ENCODE measurements at regions not wholly inside any gene's neighbourhood (a gene's known extent, or its start where the extent isn't known, plus 50 kb on each side); places are given as distances from the start of the nearest gene placed in this dataset.

GRCh38 chr6:71698702-71699101 is 187.6 kb upstream of the RIMS1 start:
- TF ChIP-seq, protein P1, sequence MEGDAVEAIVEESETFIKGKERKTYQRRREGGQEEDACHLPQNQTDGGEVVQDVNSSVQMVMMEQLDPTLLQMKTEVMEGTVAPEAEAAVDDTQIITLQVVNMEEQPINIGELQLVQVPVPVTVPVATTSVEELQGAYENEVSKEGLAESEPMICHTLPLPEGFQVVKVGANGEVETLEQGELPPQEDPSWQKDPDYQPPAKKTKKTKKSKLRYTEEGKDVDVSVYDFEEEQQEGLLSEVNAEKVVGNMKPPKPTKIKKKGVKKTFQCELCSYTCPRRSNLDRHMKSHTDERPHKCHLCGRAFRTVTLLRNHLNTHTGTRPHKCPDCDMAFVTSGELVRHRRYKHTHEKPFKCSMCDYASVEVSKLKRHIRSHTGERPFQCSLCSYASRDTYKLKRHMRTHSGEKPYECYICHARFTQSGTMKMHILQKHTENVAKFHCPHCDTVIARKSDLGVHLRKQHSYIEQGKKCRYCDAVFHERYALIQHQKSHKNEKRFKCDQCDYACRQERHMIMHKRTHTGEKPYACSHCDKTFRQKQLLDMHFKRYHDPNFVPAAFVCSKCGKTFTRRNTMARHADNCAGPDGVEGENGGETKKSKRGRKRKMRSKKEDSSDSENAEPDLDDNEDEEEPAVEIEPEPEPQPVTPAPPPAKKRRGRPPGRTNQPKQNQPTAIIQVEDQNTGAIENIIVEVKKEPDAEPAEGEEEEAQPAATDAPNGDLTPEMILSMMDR (conservative IDR thresholded peaks at IDR 0.05; ENCODE audit: low read length), result no peak
- TF ChIP-seq EZH2phosphoT487 (IDR thresholded peaks at IDR 0.05; ENCODE audit: borderline replicate concordance), result no peak
- Histone ChIP-seq H3K4me2 (ENCODE audit: low read depth, low read length, poor library complexity, severe bottlenecking) (no peak overlapping the region), H3K9ac (ENCODE audit: low read depth, low read length, poor library complexity, severe bottlenecking) (no peak overlapping the region), H3K9me2 (replicated peaks; ENCODE audit: low read depth, low read length) (no peaks in the 10 kb centered on the region), H3K27me3 (ENCODE audit: insufficient read depth, low read length, poor library complexity, severe bottlenecking) (no peaks in the 10 kb centered on the region), H4K20me1 (ENCODE audit: insufficient read depth, low read length, poor library complexity, severe bottlenecking) (no peaks in the 10 kb centered on the region), H3K9me3 (ENCODE audit: insufficient read depth, low read depth, low read length) (no peaks in the 10 kb centered on the region), H2AFZ (ENCODE audit: low read length) (no peak overlapping the region), H3K79me2 (ENCODE audit: insufficient read depth, low read length) (no peaks in the 10 kb centered on the region), H3K4me1 (ENCODE audit: insufficient read depth, low read length, poor library complexity, severe bottlenecking) (no peaks in the 10 kb centered on the region), H3F3A (ENCODE audit: low read depth) (no peaks in the 10 kb centered on the region), H3K36me3 (ENCODE audit: insufficient read depth, low read length) (no peaks in the 10 kb centered on the region), H3K4me3 (ENCODE audit: low read length, poor library complexity, severe bottlenecking) (no peak overlapping the region)

DNA sequence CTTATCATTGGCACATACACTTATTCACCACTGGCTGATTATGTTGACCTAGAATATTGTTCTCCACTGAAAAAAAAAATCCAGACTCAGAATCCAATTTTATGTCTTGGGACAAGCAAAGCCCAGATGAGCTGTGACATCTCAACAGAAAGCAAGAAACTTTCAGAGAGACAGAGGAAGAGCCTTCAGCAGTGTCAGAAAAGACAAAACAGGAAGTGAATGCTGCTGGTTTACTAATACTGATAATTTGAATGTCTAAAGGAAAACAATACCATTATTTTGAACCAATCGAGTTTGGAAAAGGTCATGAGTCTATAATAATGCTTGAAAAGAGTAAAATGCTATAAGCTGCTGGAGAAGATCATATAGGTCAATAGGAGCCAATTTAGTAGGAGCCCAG is 179.8 kb upstream of the RIMS1 start:
- Histone ChIP-seq H3K4me1 (ENCODE audit: insufficient read depth, low read length, poor library complexity, severe bottlenecking) (no peaks in the 10 kb centered on the region), H3K79me2 (ENCODE audit: insufficient read depth, low read length) (no peaks in the 10 kb centered on the region), H2AFZ (ENCODE audit: low read length) (no peak overlapping the region), H3K9me2 (replicated peaks; ENCODE audit: low read depth, low read length) (no peaks in the 10 kb centered on the region), H3K4me2 (ENCODE audit: low read depth, low read length, poor library complexity, severe bottlenecking) (no peak overlapping the region), H3K9me3 (ENCODE audit: insufficient read depth, low read depth, low read length) (no peaks in the 10 kb centered on the region), H3K4me3 (ENCODE audit: low read length, poor library complexity, severe bottlenecking) (no peak overlapping the region), H4K20me1 (ENCODE audit: insufficient read depth, low read length, poor library complexity, severe bottlenecking) (no peaks in the 10 kb centered on the region), H3F3A (ENCODE audit: low read depth) (no peaks in the 10 kb centered on the region), H3K27me3 (ENCODE audit: insufficient read depth, low read length, poor library complexity, severe bottlenecking) (no peaks in the 10 kb centered on the region), H3K9ac (ENCODE audit: low read depth, low read length, poor library complexity, severe bottlenecking) (no peak overlapping the region), H3K36me3 (ENCODE audit: insufficient read depth, low read length) (no peaks in the 10 kb centered on the region)
- TF ChIP-seq EZH2phosphoT487 (IDR thresholded peaks at IDR 0.05; ENCODE audit: borderline replicate concordance), result no peak

GRCh38 chr6:71707059-71707458 is 179.3 kb upstream of the RIMS1 start:
- Histone ChIP-seq H3F3A (ENCODE audit: low read depth) (no peaks in the 10 kb centered on the region), H3K9ac (ENCODE audit: low read depth, low read length, poor library complexity, severe bottlenecking) (no peak overlapping the region), H3K36me3 (ENCODE audit: insufficient read depth, low read length) (no peaks in the 10 kb centered on the region), H3K27me3 (ENCODE audit: insufficient read depth, low read length, poor library complexity, severe bottlenecking) (no peaks in the 10 kb centered on the region), H2AFZ (ENCODE audit: low read length) (no peak overlapping the region), H3K4me1 (ENCODE audit: insufficient read depth, low read length, poor library complexity, severe bottlenecking) (no peaks in the 10 kb centered on the region), H3K9me3 (ENCODE audit: insufficient read depth, low read depth, low read length) (no peaks in the 10 kb centered on the region), H3K79me2 (ENCODE audit: insufficient read depth, low read length) (no peaks in the 10 kb centered on the region), H3K9me2 (replicated peaks; ENCODE audit: low read depth, low read length) (no peaks in the 10 kb centered on the region), H3K4me3 (ENCODE audit: low read length, poor library complexity, severe bottlenecking) (no peak overlapping the region), H4K20me1 (ENCODE audit: insufficient read depth, low read length, poor library complexity, severe bottlenecking) (no peaks in the 10 kb centered on the region), H3K4me2 (ENCODE audit: low read depth, low read length, poor library complexity, severe bottlenecking) (no peak overlapping the region)
- TF ChIP-seq, protein P1 (conservative IDR thresholded peaks at IDR 0.05; ENCODE audit: low read length), result no peak
- no peak for TF ChIP-seq EZH2phosphoT487 (IDR thresholded peaks at IDR 0.05; ENCODE audit: borderline replicate concordance)

GRCh38 chr6:71720705-71721104 is 165.6 kb upstream of the RIMS1 start:
- no peak overlapping the region for H3K4me3 ChIP-seq (ENCODE audit: low read length, poor library complexity, severe bottlenecking)
- H3K9me2 ChIP-seq (replicated peaks; ENCODE audit: low read depth, low read length), result no peaks in the 10 kb centered on the region
- H3F3A ChIP-seq (ENCODE audit: low read depth), result no peaks in the 10 kb centered on the region
- H4K20me1 ChIP-seq (ENCODE audit: insufficient read depth, low read length, poor library complexity, severe bottlenecking), result no peaks in the 10 kb centered on the region
- H3K27me3 ChIP-seq (ENCODE audit: insufficient read depth, low read length, poor library complexity, severe bottlenecking), result no peaks in the 10 kb centered on the region
- no peaks in the 10 kb centered on the region for H3K9me3 ChIP-seq (ENCODE audit: insufficient read depth, low read depth, low read length)
- no peak overlapping the region for H2AFZ ChIP-seq (ENCODE audit: low read length)
- no peaks in the 10 kb centered on the region for H3K4me1 ChIP-seq (ENCODE audit: insufficient read depth, low read length, poor library complexity, severe bottlenecking)
- no peak overlapping the region for H3K4me2 ChIP-seq (ENCODE audit: low read depth, low read length, poor library complexity, severe bottlenecking)
- H3K9ac ChIP-seq (ENCODE audit: low read depth, low read length, poor library complexity, severe bottlenecking), result no peak overlapping the region
- no peaks in the 10 kb centered on the region for H3K79me2 ChIP-seq (ENCODE audit: insufficient read depth, low read length)
- no peaks in the 10 kb centered on the region for H3K36me3 ChIP-seq (ENCODE audit: insufficient read depth, low read length)
- TF ChIP-seq, protein P1 (conservative IDR thresholded peaks at IDR 0.05; ENCODE audit: low read length), result no peak
- no peak for TF ChIP-seq EZH2phosphoT487 (IDR thresholded peaks at IDR 0.05; ENCODE audit: borderline replicate concordance)

All from Loucy (cell line).